Loucy (cell line): ENCODE measurements at regions not wholly inside any gene's neighbourhood (a gene's known extent, or its start where the extent isn't known, plus 50 kb on each side); places are given as distances from the start of the nearest gene placed in this dataset.

Experiments used
- EZH2phosphoT487 ChIP-seq: fragments of 200-600 bp; IDR thresholded peaks from 2 replicates; pipeline ENCODE4 v1.6.1; 2018; ENCODE audit warnings: antibody characterized with exemption, mild to moderate bottlenecking, moderate library complexity, borderline replicate concordance
- TF ChIP-seq, protein P1 (sequence below): fragments of 200-600 bp; sonication (generic); conservative IDR thresholded peaks from 2 replicates; pipeline ENCODE4 v1.5.1; 2014; ENCODE audit warnings: mild to moderate bottlenecking, antibody characterized with exemption, low read length

DNA sequence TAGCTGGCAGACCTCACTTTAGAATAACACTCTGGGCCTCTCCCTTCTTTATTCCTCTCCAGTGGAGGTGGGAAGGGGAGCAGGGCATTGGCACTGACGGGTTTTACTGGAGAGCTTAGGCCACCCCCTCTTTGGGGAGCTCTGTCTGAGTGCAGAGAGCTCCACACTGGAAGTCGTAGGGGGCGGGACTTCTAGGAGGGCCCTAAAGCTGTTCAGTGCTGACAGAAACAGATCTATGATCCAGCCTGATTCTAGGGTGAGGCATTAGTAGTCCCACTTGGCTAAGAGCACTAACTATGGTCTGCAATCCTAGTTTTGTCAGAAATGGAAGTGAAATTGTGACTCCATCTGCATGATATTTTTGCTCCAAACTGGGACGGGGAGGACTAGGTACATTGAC is 138.7 kb downstream of the MIS18A start:
- TF ChIP-seq, protein P1, sequence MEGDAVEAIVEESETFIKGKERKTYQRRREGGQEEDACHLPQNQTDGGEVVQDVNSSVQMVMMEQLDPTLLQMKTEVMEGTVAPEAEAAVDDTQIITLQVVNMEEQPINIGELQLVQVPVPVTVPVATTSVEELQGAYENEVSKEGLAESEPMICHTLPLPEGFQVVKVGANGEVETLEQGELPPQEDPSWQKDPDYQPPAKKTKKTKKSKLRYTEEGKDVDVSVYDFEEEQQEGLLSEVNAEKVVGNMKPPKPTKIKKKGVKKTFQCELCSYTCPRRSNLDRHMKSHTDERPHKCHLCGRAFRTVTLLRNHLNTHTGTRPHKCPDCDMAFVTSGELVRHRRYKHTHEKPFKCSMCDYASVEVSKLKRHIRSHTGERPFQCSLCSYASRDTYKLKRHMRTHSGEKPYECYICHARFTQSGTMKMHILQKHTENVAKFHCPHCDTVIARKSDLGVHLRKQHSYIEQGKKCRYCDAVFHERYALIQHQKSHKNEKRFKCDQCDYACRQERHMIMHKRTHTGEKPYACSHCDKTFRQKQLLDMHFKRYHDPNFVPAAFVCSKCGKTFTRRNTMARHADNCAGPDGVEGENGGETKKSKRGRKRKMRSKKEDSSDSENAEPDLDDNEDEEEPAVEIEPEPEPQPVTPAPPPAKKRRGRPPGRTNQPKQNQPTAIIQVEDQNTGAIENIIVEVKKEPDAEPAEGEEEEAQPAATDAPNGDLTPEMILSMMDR = no peak
- no peak for TF ChIP-seq EZH2phosphoT487
